Vagina (tissue), 2 donors: ENCODE measurements at regions not wholly inside any gene's neighbourhood (a gene's known extent, or its start where the extent isn't known, plus 50 kb on each side); places are given as distances from the start of the nearest gene placed in this dataset.

ENCODE experiments used
- CTCF ChIP-seq, 3 experiments: fragments of 450-650 bp in 2 of 3; fragments of 200-600 bp in 1 of 3; sonication (generic) in 1 of 3; IDR thresholded peaks; one replicate each; pipeline ENCODE4 v1.5.1; 2017 to 2019; ENCODE audit warnings: antibody characterized with exemption in 3 of 3, mild to moderate bottlenecking in 2 of 3, moderate library complexity in 2 of 3
- POLR2A ChIP-seq, 2 donors: fragments of 450-650 bp; IDR thresholded peaks; one replicate each; pipeline ENCODE4 v1.6.1; 2017; ENCODE audit warnings: antibody characterized with exemption in 2 of 2, mild to moderate bottlenecking in 2 of 2, moderate library complexity in 2 of 2
- POLR2AphosphoS5 ChIP-seq, 2 donors: sonication (generic); formaldehyde crosslinking; IDR thresholded peaks; one replicate each; pipeline ENCODE4 v1.9.0; 2017; ENCODE audit warnings: antibody characterized with exemption in 2 of 2, mild to moderate bottlenecking in 2 of 2, low read depth in 1 of 2; ENCODE audit not compliant: insufficient read depth in 1 of 2

- TF ChIP-seq CTCF (IDR thresholded peaks at IDR 0.05) = no peak
- no peak for TF ChIP-seq POLR2AphosphoS5 (IDR thresholded peaks at IDR 0.05; ENCODE audit: insufficient read depth in 1 of 2, low read depth in 1 of 2)
- TF ChIP-seq POLR2A (IDR thresholded peaks at IDR 0.05) = no peak
Measured at GRCh38 chr9:118426772-118427171, 722.6 kb downstream of the TLR4 start.
